ENCODE measurements at regions not wholly inside any gene's neighbourhood (a gene's known extent, or its start where the extent isn't known, plus 50 kb on each side); places are given as distances from the start of the nearest gene placed in this dataset.

GRCh38 chr4:60078984-60079383 is 1121.1 kb upstream of the ADGRL3 start:
- no peak for DNase-seq

GRCh38 chr4:60081839-60082238 is 1118.3 kb upstream of the ADGRL3 start:
- DNase-seq: no peak

- DNase-seq: no peak
Observed at GRCh38 chr4:60088807-60089486, 1111.2 kb upstream of the ADGRL3 start.

- no peak for DNase-seq
Observed at GRCh38 chr4:60089546-60090273, 1110.4 kb upstream of the ADGRL3 start.

GRCh38 chr4:60096676-60097075 is 1103.5 kb upstream of the ADGRL3 start:
- DNase-seq: no peak

- no peak for DNase-seq
Observed at GRCh38 chr4:60116592-60116991, 1083.5 kb upstream of the ADGRL3 start.

- DNase-seq: no peak
Observed at GRCh38 chr4:60117726-60118323, 1082.3 kb upstream of the ADGRL3 start.

GRCh38 chr4:60122820-60123219 is 1077.3 kb upstream of the ADGRL3 start:
- no peak for DNase-seq

- no peak for DNase-seq
Observed at GRCh38 chr4:60128888-60129287, 1071.2 kb upstream of the ADGRL3 start.

- no peak for DNase-seq
Observed at GRCh38 chr4:60129740-60130139, 1070.4 kb upstream of the ADGRL3 start.

GRCh38 chr4:60133375-60133774 is 1066.8 kb upstream of the ADGRL3 start:
- DNase-seq: no peak

- DNase-seq: no peak
Observed at GRCh38 chr4:60134099-60134498, 1066.0 kb upstream of the ADGRL3 start.

- DNase-seq: no peak
Observed at GRCh38 chr4:60155088-60155487, 1045.0 kb upstream of the ADGRL3 start.

GRCh38 chr4:60173103-60173502 is 1027.0 kb upstream of the ADGRL3 start:
- no peak for DNase-seq

- DNase-seq: no peak
Observed at GRCh38 chr4:60173718-60174117, 1026.4 kb upstream of the ADGRL3 start.

- no peak for DNase-seq
Observed at GRCh38 chr4:60175241-60175640, 1024.9 kb upstream of the ADGRL3 start.

GRCh38 chr4:60187428-60187827 is 1012.7 kb upstream of the ADGRL3 start:
- DNase-seq: no peak

GRCh38 chr4:60189286-60189685 is 1010.8 kb upstream of the ADGRL3 start:
- no peak for DNase-seq

- DNase-seq: no peak
Observed at GRCh38 chr4:60194214-60194613, 1005.9 kb upstream of the ADGRL3 start.

- DNase-seq: no peak
Observed at GRCh38 chr4:60195256-60195655, 1004.9 kb upstream of the ADGRL3 start.

GRCh38 chr4:60201052-60201673 is 999.0 kb upstream of the ADGRL3 start:
- DNase-seq: peak; percentile 87

GRCh38 chr4:60209588-60209987 is 990.5 kb upstream of the ADGRL3 start:
- no peak for DNase-seq

- DNase-seq: no peak
Observed at GRCh38 chr4:60215906-60216305, 984.2 kb upstream of the ADGRL3 start.

- peak; percentile 88 for DNase-seq
Observed at GRCh38 chr4:60216752-60217151, 983.4 kb upstream of the ADGRL3 start.

All from OCI-M1 (cell line).